SH-SY5Y (cell line): ENCODE measurements at regions not wholly inside any gene's neighbourhood (a gene's known extent, or its start where the extent isn't known, plus 50 kb on each side); places are given as distances from the start of the nearest gene placed in this dataset.

Experiments
- GATA2 ChIP-seq: IDR thresholded peaks from 2 replicates; pipeline ENCODE4 v1.6.1; 2011; ENCODE audit warnings: mild to moderate bottlenecking, low read depth, low read length
- GATA3 ChIP-seq: IDR thresholded peaks from 2 replicates; pipeline ENCODE4 v1.6.1; 2011; ENCODE audit warnings: low read depth, mild to moderate bottlenecking, low read length, moderate library complexity

DNA sequence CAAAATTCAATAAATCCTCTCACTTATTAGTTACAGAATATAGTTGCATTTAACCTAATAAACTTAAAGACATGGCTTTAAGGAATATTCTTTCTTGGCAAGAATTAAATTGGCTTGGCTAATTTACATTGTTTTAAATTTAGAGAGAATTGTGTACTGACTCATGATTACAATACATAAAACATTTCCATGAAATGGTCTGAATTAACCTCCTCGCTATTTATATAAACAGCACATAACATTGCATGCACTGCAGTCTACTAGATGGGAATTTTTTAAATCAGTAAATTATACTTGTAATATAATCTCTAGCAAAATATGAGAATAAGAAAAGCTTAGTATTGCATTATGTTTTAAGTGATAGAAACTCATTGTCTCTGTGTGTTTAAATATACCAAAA lies 268.9 kb downstream of the SHOX2 start:
- no peak for TF ChIP-seq GATA2
- TF ChIP-seq GATA3: no peak
